ENCODE measurements at regions not wholly inside any gene's neighbourhood (a gene's known extent, or its start where the extent isn't known, plus 50 kb on each side); places are given as distances from the start of the nearest gene placed in this dataset.

- no peak for DNase-seq (ENCODE audit: low read depth in 1 of 2, low spot score in 1 of 2)
- TF ChIP-seq JUND (IDR thresholded peaks at IDR 0.05; ENCODE audit: low read depth) = no peak
- in situ Hi-C loops (cut with HindIII; ENCODE audit: low pct_unique_long_range_greater_than_20kb, low sequenced_read_pairs) = no loop called here
Measured at GRCh38 chr6:106856227-106856874, 118.2 kb downstream of the CD24 start.

- in situ Hi-C loops (cut with HindIII; ENCODE audit: low pct_unique_long_range_greater_than_20kb, low sequenced_read_pairs) = no loop called here
- DNase-seq (ENCODE audit: low read depth in 1 of 2, low spot score in 1 of 2) = no peak
- no peak for TF ChIP-seq JUND (IDR thresholded peaks at IDR 0.05; ENCODE audit: low read depth)
Measured at GRCh38 chr6:106855117-106855516, 119.4 kb downstream of the CD24 start.

- DNase-seq (ENCODE audit: low read depth in 1 of 2, low spot score in 1 of 2) = no peak
- in situ Hi-C loops (cut with HindIII; ENCODE audit: low pct_unique_long_range_greater_than_20kb, low sequenced_read_pairs) = no loop called here
Measured at GRCh38 chr6:106849676-106850332, 124.7 kb downstream of the CD24 start.

GRCh38 chr6:106849120-106849519, 125.4 kb downstream of the CD24 start:
- no peak for TF ChIP-seq JUND (IDR thresholded peaks at IDR 0.05; ENCODE audit: low read depth)
- no peak for DNase-seq (ENCODE audit: low read depth in 1 of 2, low spot score in 1 of 2)
- in situ Hi-C loops (cut with HindIII; ENCODE audit: low pct_unique_long_range_greater_than_20kb, low sequenced_read_pairs) = no loop called here

More at GRCh38 chr6:106849676-106850332, 124.7 kb downstream of the CD24 start:
- TF ChIP-seq JUND (IDR thresholded peaks at IDR 0.05; ENCODE audit: low read depth) = no peak

- no peak for TF ChIP-seq JUND (IDR thresholded peaks at IDR 0.05; ENCODE audit: low read depth)
- no peak for DNase-seq (ENCODE audit: low read depth in 1 of 2, low spot score in 1 of 2)
- in situ Hi-C loops (cut with HindIII; ENCODE audit: low pct_unique_long_range_greater_than_20kb, low sequenced_read_pairs) = no loop called here
Measured at GRCh38 chr6:106847116-106847515, 127.4 kb downstream of the CD24 start.

GRCh38 chr6:106844930-106845329, 129.6 kb downstream of the CD24 start:
- no peak for DNase-seq (ENCODE audit: low read depth in 1 of 2, low spot score in 1 of 2)
- in situ Hi-C loops (cut with HindIII; ENCODE audit: low pct_unique_long_range_greater_than_20kb, low sequenced_read_pairs) = no loop called here
- TF ChIP-seq JUND (IDR thresholded peaks at IDR 0.05; ENCODE audit: low read depth) = no peak

- TF ChIP-seq JUND (IDR thresholded peaks at IDR 0.05; ENCODE audit: low read depth) = no peak
- no peak for DNase-seq (ENCODE audit: low read depth in 1 of 2, low spot score in 1 of 2)
- in situ Hi-C loops (cut with HindIII; ENCODE audit: low pct_unique_long_range_greater_than_20kb, low sequenced_read_pairs) = no loop called here
Measured at GRCh38 chr6:106832766-106833510, 141.6 kb downstream of the CD24 start.

- in situ Hi-C loops (cut with HindIII; ENCODE audit: low pct_unique_long_range_greater_than_20kb, low sequenced_read_pairs) = no loop called here
- no peak for TF ChIP-seq JUND (IDR thresholded peaks at IDR 0.05; ENCODE audit: low read depth)
- DNase-seq (ENCODE audit: low read depth in 1 of 2, low spot score in 1 of 2) = no peak
Measured at GRCh38 chr6:106830930-106831329, 143.6 kb downstream of the CD24 start.

- in situ Hi-C loops (cut with HindIII; ENCODE audit: low pct_unique_long_range_greater_than_20kb, low sequenced_read_pairs) = no loop called here
- no peak for DNase-seq (ENCODE audit: low read depth in 1 of 2, low spot score in 1 of 2)
- TF ChIP-seq JUND (IDR thresholded peaks at IDR 0.05; ENCODE audit: low read depth) = no peak
Measured at GRCh38 chr6:106829451-106829850, 145.1 kb downstream of the CD24 start.

- in situ Hi-C loops (cut with HindIII; ENCODE audit: low pct_unique_long_range_greater_than_20kb, low sequenced_read_pairs) = no loop called here
- DNase-seq (ENCODE audit: low read depth in 1 of 2, low spot score in 1 of 2) = no peak
- no peak for TF ChIP-seq JUND (IDR thresholded peaks at IDR 0.05; ENCODE audit: low read depth)
Measured at GRCh38 chr6:106827081-106827480, 147.4 kb downstream of the CD24 start.

- TF ChIP-seq JUND (IDR thresholded peaks at IDR 0.05; ENCODE audit: low read depth) = no peak
- DNase-seq (ENCODE audit: low read depth in 1 of 2, low spot score in 1 of 2) = no peak
- in situ Hi-C loops (cut with HindIII; ENCODE audit: low pct_unique_long_range_greater_than_20kb, low sequenced_read_pairs) = no loop called here
Measured at GRCh38 chr6:106825156-106825555, 149.4 kb downstream of the CD24 start.

GRCh38 chr6:106823732-106824351, 150.7 kb downstream of the CD24 start:
- in situ Hi-C loops (cut with HindIII; ENCODE audit: low pct_unique_long_range_greater_than_20kb, low sequenced_read_pairs) = no loop called here
- no peak for DNase-seq (ENCODE audit: low read depth in 1 of 2, low spot score in 1 of 2)
- no peak for TF ChIP-seq JUND (IDR thresholded peaks at IDR 0.05; ENCODE audit: low read depth)

GRCh38 chr6:106823058-106823457, 151.5 kb downstream of the CD24 start:
- in situ Hi-C loops (cut with HindIII; ENCODE audit: low pct_unique_long_range_greater_than_20kb, low sequenced_read_pairs) = no loop called here
- TF ChIP-seq JUND (IDR thresholded peaks at IDR 0.05; ENCODE audit: low read depth) = no peak
- DNase-seq (ENCODE audit: low read depth in 1 of 2, low spot score in 1 of 2) = no peak
